ENCODE measurements at regions not wholly inside any gene's neighbourhood (a gene's known extent, or its start where the extent isn't known, plus 50 kb on each side); places are given as distances from the start of the nearest gene placed in this dataset.

- TF ChIP-seq, protein P1, sequence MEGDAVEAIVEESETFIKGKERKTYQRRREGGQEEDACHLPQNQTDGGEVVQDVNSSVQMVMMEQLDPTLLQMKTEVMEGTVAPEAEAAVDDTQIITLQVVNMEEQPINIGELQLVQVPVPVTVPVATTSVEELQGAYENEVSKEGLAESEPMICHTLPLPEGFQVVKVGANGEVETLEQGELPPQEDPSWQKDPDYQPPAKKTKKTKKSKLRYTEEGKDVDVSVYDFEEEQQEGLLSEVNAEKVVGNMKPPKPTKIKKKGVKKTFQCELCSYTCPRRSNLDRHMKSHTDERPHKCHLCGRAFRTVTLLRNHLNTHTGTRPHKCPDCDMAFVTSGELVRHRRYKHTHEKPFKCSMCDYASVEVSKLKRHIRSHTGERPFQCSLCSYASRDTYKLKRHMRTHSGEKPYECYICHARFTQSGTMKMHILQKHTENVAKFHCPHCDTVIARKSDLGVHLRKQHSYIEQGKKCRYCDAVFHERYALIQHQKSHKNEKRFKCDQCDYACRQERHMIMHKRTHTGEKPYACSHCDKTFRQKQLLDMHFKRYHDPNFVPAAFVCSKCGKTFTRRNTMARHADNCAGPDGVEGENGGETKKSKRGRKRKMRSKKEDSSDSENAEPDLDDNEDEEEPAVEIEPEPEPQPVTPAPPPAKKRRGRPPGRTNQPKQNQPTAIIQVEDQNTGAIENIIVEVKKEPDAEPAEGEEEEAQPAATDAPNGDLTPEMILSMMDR (IDR thresholded peaks at IDR 0.05) = no peak
- TF ChIP-seq POLR2A (IDR thresholded peaks at IDR 0.05) = no peak
Observed at GRCh38 chr2:145277922-145278321, 758.0 kb upstream of the ZEB2 start.
